GM21390 (cell line): ENCODE measurements at regions not wholly inside any gene's neighbourhood (a gene's known extent, or its start where the extent isn't known, plus 50 kb on each side); places are given as distances from the start of the nearest gene placed in this dataset.
"Not testable (repeated sequence)": the region's sequence is repeated elsewhere in the genome, so short reads cannot be mapped to it uniquely, and the experiment has no call there.

Experiments
- ATAC-seq: cut with Tn5 transposase; IDR thresholded peaks from one replicate; pipeline ENCODE4 v1.9.1; 2021; ENCODE audit not compliant: unreplicated experiment

- ATAC-seq, result no peak
Observed at GRCh38 chr22:19599626-19600243, 75.5 kb upstream of the CLDN5 start.

- ATAC-seq, result not testable (repeated sequence)
Observed at GRCh38 chr22:19603346-19603745, 79.1 kb upstream of the CLDN5 start.

GRCh38 chr22:19603767-19604166, 79.6 kb upstream of the CLDN5 start:
- ATAC-seq, result no peak

GRCh38 chr22:19604711-19605268, 80.6 kb upstream of the CLDN5 start:
- ATAC-seq, result no peak

GRCh38 chr22:19605508-19606331, 81.5 kb upstream of the CLDN5 start:
- no peak for ATAC-seq

GRCh38 chr22:19606332-19607191, 82.4 kb upstream of the CLDN5 start:
- ATAC-seq, result no peak

- no peak for ATAC-seq
Observed at GRCh38 chr22:19607192-19608002, 83.2 kb upstream of the CLDN5 start.

GRCh38 chr22:19608003-19608690, 83.9 kb upstream of the CLDN5 start:
- ATAC-seq, result no peak

- ATAC-seq, result not testable (repeated sequence)
Observed at GRCh38 chr22:19609753-19610152, 85.5 kb upstream of the CLDN5 start.

GRCh38 chr22:19610518-19611253, 86.5 kb upstream of the CLDN5 start:
- ATAC-seq, result no peak

- no peak for ATAC-seq
Observed at GRCh38 chr22:19611590-19611989, 87.4 kb upstream of the CLDN5 start.

- ATAC-seq, result no peak
Observed at GRCh38 chr22:19612866-19613572, 88.8 kb upstream of the CLDN5 start.

- no peak for ATAC-seq
Observed at GRCh38 chr22:19614536-19614863, 90.3 kb upstream of the CLDN5 start.

- no peak for ATAC-seq
Observed at GRCh38 chr22:19615001-19615461, 90.8 kb upstream of the CLDN5 start.

GRCh38 chr22:19615867-19616581, 91.8 kb upstream of the CLDN5 start:
- no peak for ATAC-seq

- ATAC-seq, result peak; percentile 57
Observed at GRCh38 chr22:19619144-19620009, 94.9 kb upstream of the SEPTIN5 start.
